Stomach smooth muscle (tissue), 2 donors: ENCODE measurements at regions not wholly inside any gene's neighbourhood (a gene's known extent, or its start where the extent isn't known, plus 50 kb on each side); places are given as distances from the start of the nearest gene placed in this dataset.
"Not testable (repeated sequence)": the region's sequence is repeated elsewhere in the genome, so short reads cannot be mapped to it uniquely, and the experiment has no call there.

Source experiments
- H3K27ac ChIP-seq: one replicate; pipeline ENCODE4 v1.7.0; 2013; ENCODE audit warnings: mild to moderate bottlenecking, low read length, inconsistent platforms
- H3K27me3 ChIP-seq, 2 donors: one replicate each; pipeline ENCODE4 v1.7.0; 2013; ENCODE audit warnings: low read length in 2 of 2; ENCODE audit not compliant: insufficient read depth in 2 of 2, control insufficient read depth in 1 of 2
- H3K36me3 ChIP-seq, 2 donors: one replicate each; pipeline ENCODE4 v1.7.0; 2013; ENCODE audit warnings: low read length in 2 of 2; ENCODE audit not compliant: control insufficient read depth in 2 of 2, insufficient read depth in 2 of 2
- H3K4me1 ChIP-seq: one replicate; pipeline ENCODE4 v1.7.0; 2013; ENCODE audit warnings: low read length; ENCODE audit not compliant: control insufficient read depth, insufficient read depth
- H3K4me3 ChIP-seq, 2 donors: one replicate each; pipeline ENCODE4 v1.7.0; 2013; ENCODE audit warnings: low read length in 2 of 2
- H3K9ac ChIP-seq, 2 donors: one replicate each; pipeline ENCODE4 v1.7.0; 2013; ENCODE audit warnings: low read length in 2 of 2, mild to moderate bottlenecking in 1 of 2
- H3K9me3 ChIP-seq, 2 donors: one replicate each; pipeline ENCODE4 v1.7.0; 2013; ENCODE audit warnings: low read length in 2 of 2; ENCODE audit not compliant: control insufficient read depth in 2 of 2
- donor health status: healthy.
- donor health status: Pancreatic carcinoma.

- Histone ChIP-seq H3K27me3 (peaks cover 0 to 2% of the 10 kb centered on the region in 2 donors), H3K36me3 (no peaks in the 10 kb centered on the region), H3K4me3 (peak overlapping the region in 1 of 2 donors; percentile 49), H3K9me3 (no peaks in the 10 kb centered on the region), H3K27ac (no peak overlapping the region), H3K4me1 (peaks cover 19% of the 10 kb centered on the region), H3K9ac (no peak overlapping the region)
These were observed 236.0 kb downstream of the BCL11B start for GRCh38 chr14:99035712-99036610.

- H3K27ac ChIP-seq, result no peak overlapping the region
- H3K9ac ChIP-seq, result no peak overlapping the region
- no peak overlapping the region for H3K4me3 ChIP-seq
- peaks cover 19% of the 10 kb centered on the region for H3K4me1 ChIP-seq
- H3K9me3 ChIP-seq, result no peaks in the 10 kb centered on the region
- peaks cover 0 to 2% of the 10 kb centered on the region in 2 donors for H3K27me3 ChIP-seq
- H3K36me3 ChIP-seq, result no peaks in the 10 kb centered on the region
These were observed 235.2 kb downstream of the BCL11B start for GRCh38 chr14:99036611-99037293.

- H3K9me3 ChIP-seq, H3K36me3 ChIP-seq, H3K27me3 ChIP-seq, H3K4me3 ChIP-seq, H3K9ac ChIP-seq, H3K27ac ChIP-seq: not testable (repeated sequence)
- H3K4me1 ChIP-seq, result peaks cover 19% of the 10 kb centered on the region
These were observed 234.7 kb downstream of the BCL11B start for GRCh38 chr14:99037326-99037725.

- H3K36me3 ChIP-seq, result no peaks in the 10 kb centered on the region
- H3K9ac ChIP-seq, result no peak overlapping the region
- no peak overlapping the region for H3K4me3 ChIP-seq
- peaks cover 0 to 2% of the 10 kb centered on the region in 2 donors for H3K27me3 ChIP-seq
- no peaks in the 10 kb centered on the region for H3K9me3 ChIP-seq
- H3K27ac ChIP-seq, result no peak overlapping the region
- H3K4me1 ChIP-seq, result peaks cover 19% of the 10 kb centered on the region
These were observed 234.1 kb downstream of the BCL11B start for GRCh38 chr14:99037777-99038430.

GRCh38 chr14:99038431-99038820 is 233.6 kb downstream of the BCL11B start:
- peaks cover 19% of the 10 kb centered on the region for H3K4me1 ChIP-seq
- no peak overlapping the region for H3K27ac ChIP-seq
- H3K9me3 ChIP-seq, result no peaks in the 10 kb centered on the region
- peaks cover 0 to 2% of the 10 kb centered on the region in 2 donors for H3K27me3 ChIP-seq
- H3K9ac ChIP-seq, result no peak overlapping the region
- no peak overlapping the region for H3K4me3 ChIP-seq
- H3K36me3 ChIP-seq, result no peaks in the 10 kb centered on the region

GRCh38 chr14:99039331-99040041 is 232.5 kb downstream of the BCL11B start:
- Histone ChIP-seq H3K36me3 (no peaks in the 10 kb centered on the region), H3K4me1 (peaks cover 19% of the 10 kb centered on the region), H3K27ac (no peak overlapping the region), H3K9ac (no peak overlapping the region), H3K27me3 (peaks cover 0 to 2% of the 10 kb centered on the region in 2 donors), H3K9me3 (no peaks in the 10 kb centered on the region), H3K4me3 (no peak overlapping the region)

GRCh38 chr14:99040052-99040451 is 231.9 kb downstream of the BCL11B start:
- peaks cover 0 to 2% of the 10 kb centered on the region in 2 donors for H3K27me3 ChIP-seq
- H3K9me3 ChIP-seq, result peaks cover 0 to 3% of the 10 kb centered on the region in 2 donors
- H3K4me1 ChIP-seq, result peaks cover 19% of the 10 kb centered on the region
- H3K27ac ChIP-seq, result no peak overlapping the region
- H3K36me3 ChIP-seq, result no peaks in the 10 kb centered on the region
- no peak overlapping the region for H3K4me3 ChIP-seq
- no peak overlapping the region for H3K9ac ChIP-seq

- Histone ChIP-seq H3K4me1 (peaks cover 13% of the 10 kb centered on the region), H3K9me3 (peaks cover 0 to 9% of the 10 kb centered on the region in 2 donors), H3K27ac (no peak overlapping the region), H3K36me3 (no peaks in the 10 kb centered on the region), H3K4me3 (no peak overlapping the region), H3K27me3 (no peaks in the 10 kb centered on the region), H3K9ac (no peak overlapping the region)
These were observed 231.3 kb downstream of the BCL11B start for GRCh38 chr14:99040711-99041110.

- Histone ChIP-seq H3K27me3 (no peaks in the 10 kb centered on the region), H3K27ac (no peak overlapping the region), H3K4me1 (peaks cover 7% of the 10 kb centered on the region), H3K9me3 (peaks cover 0 to 10% of the 10 kb centered on the region in 2 donors), H3K9ac (no peak overlapping the region), H3K4me3 (no peak overlapping the region), H3K36me3 (no peaks in the 10 kb centered on the region)
These were observed 230.7 kb downstream of the BCL11B start for GRCh38 chr14:99041141-99041819.

- Histone ChIP-seq H3K36me3 (no peaks in the 10 kb centered on the region), H3K27ac (no peak overlapping the region), H3K4me3 (no peak overlapping the region), H3K9ac (no peak overlapping the region), H3K9me3 (peaks cover 0 to 10% of the 10 kb centered on the region in 2 donors), H3K27me3 (no peaks in the 10 kb centered on the region), H3K4me1 (peaks cover 4% of the 10 kb centered on the region)
These were observed 230.2 kb downstream of the BCL11B start for GRCh38 chr14:99041820-99042174.
